ENCODE measurements at regions not wholly inside any gene's neighbourhood (a gene's known extent, or its start where the extent isn't known, plus 50 kb on each side); places are given as distances from the start of the nearest gene placed in this dataset.

GRCh38 chr10:33385015-33385414 is 50.5 kb upstream of the NRP1 start:
- Histone ChIP-seq H4K12ac (ENCODE audit: low read depth, low read length) (no peak overlapping the region), H2AK5ac (ENCODE audit: low read length) (no peak overlapping the region), H2BK120ac (ENCODE audit: insufficient read depth, low read length, poor library complexity) (no peak overlapping the region), H3K9me3 (ENCODE audit: insufficient read depth, low read depth, low read length) (no peaks in the 10 kb centered on the region), H3K36me3 (ENCODE audit: control insufficient read depth in 1 of 2, insufficient read depth in 2 of 2, low read length in 2 of 2) (no peaks in the 10 kb centered on the region), H3K18ac (ENCODE audit: low read length) (no peak overlapping the region), H3K4me1 (ENCODE audit: control insufficient read depth in 1 of 2, insufficient read depth in 2 of 2, low read length in 2 of 2) (peaks cover 0 to 2% of the 10 kb centered on the region in 2 experiments), H3K23ac (ENCODE audit: low read length) (no peak overlapping the region), H3K4me2 (ENCODE audit: low read length) (no peak overlapping the region), H3K27me3 (ENCODE audit: insufficient read depth, low read length) (no peaks in the 10 kb centered on the region), H3K9ac (ENCODE audit: low read length) (no peak overlapping the region), H2AFZ (ENCODE audit: insufficient read depth, low read length, poor library complexity) (no peak overlapping the region), H3K4me3 (ENCODE audit: low read depth, low read length) (no peak overlapping the region), H3K79me1 (ENCODE audit: low read length) (peaks cover 7% of the 10 kb centered on the region), H2BK12ac (ENCODE audit: low read length) (no peak overlapping the region), H3K14ac (ENCODE audit: low read length) (no peak overlapping the region), H3K79me2 (ENCODE audit: control insufficient read depth, insufficient read depth, low read length, poor library complexity) (no peaks in the 10 kb centered on the region), H4K8ac (ENCODE audit: low read depth, low read length) (no peak overlapping the region), H3K4ac (ENCODE audit: low read depth, low read length) (no peak overlapping the region), H3K27ac (ENCODE audit: low read depth, low read length) (peak overlapping the region; percentile 22), H4K91ac (ENCODE audit: low read depth, low read length) (peak overlapping the region; percentile 36), H2BK5ac (ENCODE audit: low read depth, low read length, poor library complexity) (no peak overlapping the region)
- DNase-seq = peak; percentile 82 to 93
- no CpG with 5 or more reads among the region's 5 CpGs for WGBS (ENCODE audit: extremely low coverage, insufficient coverage, insufficient read length)

Data from trophoblast cell (in vitro differentiated cells and primary cell).